Heart right ventricle (tissue), 16 donors: ENCODE measurements at regions not wholly inside any gene's neighbourhood (a gene's known extent, or its start where the extent isn't known, plus 50 kb on each side); places are given as distances from the start of the nearest gene placed in this dataset.

Experiments used
- ATAC-seq, 8 donors: fragments of 200-7000 bp; cut with Tn5 transposase; one replicate each; pipeline ENCODE4 v1.9.1; 2020; ENCODE audit warnings: mild to moderate bottlenecking in 8 of 8, moderate library complexity in 8 of 8, moderate number of reproducible peaks in 1 of 8
- DNase-seq, 2 donors: peaks; one replicate each; pipeline ENCODE4 v3.0.0-alpha.2; 2020
- H3K27ac ChIP-seq, 10 donors: fragments of 200-600 bp; sonication (generic) in 2 of 10; one replicate each; pipeline versions ENCODE4 v1.5.0 to v1.8.0; 2020 to 2022; ENCODE audit warnings: mild to moderate bottlenecking in 3 of 10
- H3K27me3 ChIP-seq, 7 donors: fragments of 200-600 bp; one replicate each; pipeline ENCODE4 v1.8.0; 2021 to 2022; ENCODE audit warnings: mild to moderate bottlenecking in 2 of 7
- H3K36me3 ChIP-seq, 9 donors: fragments of 200-600 bp; sonication (generic) in 1 of 9; one replicate each; pipeline versions ENCODE4 v1.5.0 to v1.8.0; 2020 to 2022; ENCODE audit warnings: mild to moderate bottlenecking in 2 of 9
- H3K4me1 ChIP-seq, 9 donors: fragments of 200-600 bp; sonication (generic) in 1 of 9; one replicate each; pipeline versions ENCODE4 v1.5.0 to v1.8.0; 2020 to 2022; ENCODE audit warnings: mild to moderate bottlenecking in 4 of 9
- H3K4me3 ChIP-seq, 10 donors: fragments of 200-600 bp; sonication (generic) in 2 of 10; one replicate each; pipeline versions ENCODE4 v1.5.0 to v1.8.0; 2020 to 2022; ENCODE audit warnings: mild to moderate bottlenecking in 7 of 10, moderate library complexity in 2 of 10
- H3K9me3 ChIP-seq, 11 donors: fragments of 200-600 bp in 10 of 11; sonication (generic) in 2 of 11; one replicate each; pipeline versions ENCODE4 v1.5.0 to v1.8.0; 2013 to 2022; ENCODE audit warnings: mild to moderate bottlenecking in 2 of 11, control low read depth in 1 of 11, moderate library complexity in 1 of 11
- WGBS, 2 donors: extraction: QIAGEN DNeasy Blood & Tissue Kit; methylation state at CpG; one replicate each; pipeline ENCODE4 v1.1.7; 2013; ENCODE audit warnings: inconsistent platforms in 1 of 2; 5-methylcytosine and 5-hydroxymethylcytosine counted together
- intact Hi-C, 10 donors: fragments of 100-400 bp; cut with DNase I; formaldehyde crosslinking; loops; one replicate each; pipeline versions ENCODE4 v1.11.1 to v1.14.2; 2022
- TF ChIP-seq, protein P1 (sequence below), 9 donors: fragments of 200-600 bp; sonication (generic) in 2 of 9; IDR thresholded peaks; one replicate each; pipeline versions ENCODE4 v1.5.0 to v1.8.0; 2021 to 2022; ENCODE audit warnings: antibody characterized with exemption in 9 of 9, mild to moderate bottlenecking in 5 of 9, moderate library complexity in 1 of 9
- donor health status: Arrhythmogenic right ventricular cardiomyopathy.
- donor health status: ischemic (EF 13 %, LVEDD 7.1; RV severe dilation, severe dysfunction).
- donor health status: healthy with polysubstance abuse.
- donor health status: DM: no; HTN: yes; CAD: no.
- donor health status: DM: no; HTN: no; CAD: no.
- donor health status: ischemic (EF 25% LVEDD 6.9; RV normal size, moderate dysfunction).
- donor health status: ischemic (EF 25% LVEDD 5.7; RV mildly dilated, moderate dysfunction).
- donor health status: healthy.
- donor health status: DM: yes; HTN: yes; CAD: no.
- donor health status: Ischemic cardiomyopathy.
- donor health status: ischemic (EF 35%, LVEDD 5.7; RV mildly dilated, moderate dysfunction).
- donor health status: nonischemic (EF 11% LVEDD 7.7; RV severe dilation, severe dysfunction).
- donor health status: DM: yes; HTN: yes; CAD: no.
- donor health status: PGD.
- donor health status: ischemic (EF 29% LVEDD 5.4; RV normal size, mild dysfunction).
- donor health status: nonischemic (EF 23%, LVEDD 6.1; RV moderate dilation, normal function).

GRCh38 chr3:193846569-193846968, 253.6 kb downstream of the OPA1 start:
- H3K27ac ChIP-seq: no peak overlapping the region
- TF ChIP-seq, protein P1, sequence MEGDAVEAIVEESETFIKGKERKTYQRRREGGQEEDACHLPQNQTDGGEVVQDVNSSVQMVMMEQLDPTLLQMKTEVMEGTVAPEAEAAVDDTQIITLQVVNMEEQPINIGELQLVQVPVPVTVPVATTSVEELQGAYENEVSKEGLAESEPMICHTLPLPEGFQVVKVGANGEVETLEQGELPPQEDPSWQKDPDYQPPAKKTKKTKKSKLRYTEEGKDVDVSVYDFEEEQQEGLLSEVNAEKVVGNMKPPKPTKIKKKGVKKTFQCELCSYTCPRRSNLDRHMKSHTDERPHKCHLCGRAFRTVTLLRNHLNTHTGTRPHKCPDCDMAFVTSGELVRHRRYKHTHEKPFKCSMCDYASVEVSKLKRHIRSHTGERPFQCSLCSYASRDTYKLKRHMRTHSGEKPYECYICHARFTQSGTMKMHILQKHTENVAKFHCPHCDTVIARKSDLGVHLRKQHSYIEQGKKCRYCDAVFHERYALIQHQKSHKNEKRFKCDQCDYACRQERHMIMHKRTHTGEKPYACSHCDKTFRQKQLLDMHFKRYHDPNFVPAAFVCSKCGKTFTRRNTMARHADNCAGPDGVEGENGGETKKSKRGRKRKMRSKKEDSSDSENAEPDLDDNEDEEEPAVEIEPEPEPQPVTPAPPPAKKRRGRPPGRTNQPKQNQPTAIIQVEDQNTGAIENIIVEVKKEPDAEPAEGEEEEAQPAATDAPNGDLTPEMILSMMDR (IDR thresholded peaks at IDR 0.05): no peak
- no peaks in the 10 kb centered on the region for H3K27me3 ChIP-seq
- no peak overlapping the region for H3K4me3 ChIP-seq
- WGBS, 2 donors: 96 to 98% methylated on average over 2 of the region's 2 CpGs
- peaks cover 1 to 19% (median 9%) of the 10 kb centered on the region in 9 donors for H3K4me1 ChIP-seq
- intact Hi-C loops: no loop called here
- H3K9me3 ChIP-seq: no peaks in the 10 kb centered on the region
- H3K36me3 ChIP-seq: no peaks in the 10 kb centered on the region
- DNase-seq (no peak), ATAC-seq (no peak)

DNA sequence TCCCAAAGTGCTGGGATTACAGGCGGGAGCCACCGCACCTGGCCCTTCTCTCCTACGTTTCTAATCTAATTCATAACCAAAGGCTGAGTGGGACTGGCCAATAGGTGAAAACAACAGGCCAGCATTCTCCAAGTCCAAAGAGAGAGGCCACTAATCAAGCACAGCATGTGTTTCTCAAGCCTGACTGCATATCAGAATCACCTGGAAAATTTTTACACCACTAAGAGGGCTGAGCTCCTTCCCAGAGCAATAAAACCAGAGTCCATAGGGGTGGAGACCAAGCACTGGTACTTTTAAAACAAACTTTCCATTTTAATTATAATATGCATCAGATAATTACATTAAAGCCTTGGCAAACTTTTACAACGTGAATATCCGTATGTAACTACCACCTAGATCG, 254.4 kb downstream of the OPA1 start:
- WGBS, 2 donors: 96% methylated on average over 6 of the region's 6 CpGs
- Histone ChIP-seq H3K9me3 (no peaks in the 10 kb centered on the region), H3K4me3 (no peak overlapping the region), H3K27ac (no peak overlapping the region), H3K4me1 (peaks cover 7 to 22% (median 16%) of the 10 kb centered on the region in 9 donors), H3K27me3 (no peaks in the 10 kb centered on the region), H3K36me3 (no peaks in the 10 kb centered on the region)
- DNase-seq: no peak
- no peak for ATAC-seq
- TF ChIP-seq, protein P1 (IDR thresholded peaks at IDR 0.05): no peak
- intact Hi-C loops: no loop called here

- intact Hi-C loops: no loop called here
- DNase-seq: no peak
- no peak for ATAC-seq
- H3K4me1 ChIP-seq: peaks cover 7 to 31% (median 23%) of the 10 kb centered on the region in 9 donors
- H3K36me3 ChIP-seq: no peaks in the 10 kb centered on the region
- no peaks in the 10 kb centered on the region for H3K27me3 ChIP-seq
- WGBS, 2 donors: 98% methylated on average over 2 of the region's 2 CpGs
- H3K4me3 ChIP-seq: no peak overlapping the region
- H3K9me3 ChIP-seq: no peaks in the 10 kb centered on the region
- TF ChIP-seq, protein P1 (IDR thresholded peaks at IDR 0.05): no peak
- H3K27ac ChIP-seq: no peak overlapping the region
Measured at GRCh38 chr3:193848547-193848946, 255.5 kb downstream of the OPA1 start.

DNA sequence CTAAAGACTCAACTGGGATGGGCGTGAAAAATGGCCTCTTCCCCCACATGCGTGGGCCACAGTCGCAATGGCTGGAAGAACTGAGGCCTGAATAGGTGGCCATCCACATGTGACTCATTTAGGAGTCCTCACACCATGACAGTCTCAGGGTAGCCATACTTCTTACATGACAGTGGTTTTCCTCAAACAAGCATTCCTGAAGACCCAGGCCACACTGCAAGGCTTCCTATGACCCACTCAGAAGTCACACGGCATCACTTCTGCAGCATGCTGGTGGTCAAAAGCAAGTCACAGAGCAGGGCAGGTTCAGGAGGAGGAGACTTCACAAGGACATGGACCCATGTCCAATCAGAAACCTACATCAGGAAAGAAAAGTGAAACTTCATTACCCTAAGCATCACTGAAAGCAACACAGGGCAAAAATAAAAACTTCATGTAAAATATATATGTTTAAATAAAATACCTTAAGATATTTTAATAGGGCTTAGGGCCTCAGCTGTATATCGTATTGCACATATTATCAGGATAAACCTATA, 257.1 kb downstream of the OPA1 start:
- no peak for DNase-seq
- no peaks in the 10 kb centered on the region for H3K9me3 ChIP-seq
- no peak overlapping the region for H3K4me3 ChIP-seq
- no peak overlapping the region for H3K27ac ChIP-seq
- peaks cover 7 to 34% (median 24%) of the 10 kb centered on the region in 9 donors for H3K4me1 ChIP-seq
- WGBS, 2 donors: 98 to 99% methylated on average over 5 of the region's 5 CpGs
- intact Hi-C loops: no loop called here
- TF ChIP-seq, protein P1 (IDR thresholded peaks at IDR 0.05): no peak
- no peak for ATAC-seq
- H3K36me3 ChIP-seq: no peaks in the 10 kb centered on the region
- H3K27me3 ChIP-seq: no peaks in the 10 kb centered on the region
